GM19452 (cell line): ENCODE measurements at regions not wholly inside any gene's neighbourhood (a gene's known extent, or its start where the extent isn't known, plus 50 kb on each side); places are given as distances from the start of the nearest gene placed in this dataset.

ENCODE experiments used
- ATAC-seq: cut with Tn5 transposase; IDR thresholded peaks from one replicate; pipeline ENCODE4 v1.9.1; 2021; ENCODE audit not compliant: unreplicated experiment

GRCh38 chr1:239436286-239436685, 49.9 kb downstream of the CHRM3 start:
- ATAC-seq, result no peak

GRCh38 chr1:239437822-239438221, 51.5 kb downstream of the CHRM3 start:
- ATAC-seq, result no peak

- ATAC-seq, result no peak
Observed at GRCh38 chr1:239438891-239439290, 52.5 kb downstream of the CHRM3 start.

GRCh38 chr1:239443361-239443760, 57.0 kb downstream of the CHRM3 start:
- no peak for ATAC-seq

GRCh38 chr1:239446611-239447010, 60.2 kb downstream of the CHRM3 start:
- ATAC-seq, result no peak

- ATAC-seq, result no peak
Observed at GRCh38 chr1:239448911-239449310, 62.5 kb downstream of the CHRM3 start.

GRCh38 chr1:239455743-239456142, 69.4 kb downstream of the CHRM3 start:
- ATAC-seq, result no peak

- no peak for ATAC-seq
Observed at GRCh38 chr1:239456788-239457187, 70.4 kb downstream of the CHRM3 start.

DNA sequence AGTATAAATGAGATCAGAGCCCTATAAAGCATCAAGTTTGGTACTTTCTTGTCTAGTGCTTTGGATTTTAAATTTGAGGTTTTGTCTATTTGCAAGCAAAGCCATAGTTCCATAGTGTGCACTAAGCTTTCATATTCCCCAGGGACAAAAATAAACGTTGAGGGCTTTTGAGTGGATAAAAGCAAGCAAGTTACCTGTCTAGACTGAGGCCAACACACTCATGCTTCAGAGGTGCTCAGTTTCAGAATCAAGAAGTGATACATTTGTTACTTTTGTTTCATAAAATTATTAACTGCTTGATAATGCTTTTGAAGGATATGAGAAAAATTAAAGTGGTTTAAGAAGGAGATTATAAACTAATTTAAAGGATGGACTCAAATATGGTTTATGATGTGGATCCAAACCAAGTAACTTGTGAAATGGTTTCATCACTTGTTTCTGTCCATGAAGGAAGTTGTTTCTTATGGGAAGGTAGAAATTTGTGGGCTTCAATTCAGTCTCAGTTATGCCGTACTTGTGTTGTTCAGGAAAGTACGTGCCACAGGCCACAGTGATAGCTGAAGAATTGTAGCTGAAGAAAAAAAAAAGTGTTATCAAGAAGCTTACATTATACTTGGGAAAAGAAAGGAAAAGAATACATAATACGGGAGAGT, 71.2 kb downstream of the CHRM3 start:
- peak; percentile 70 for ATAC-seq

GRCh38 chr1:239458144-239458500, 71.8 kb downstream of the CHRM3 start:
- peak; percentile 74 for ATAC-seq

DNA sequence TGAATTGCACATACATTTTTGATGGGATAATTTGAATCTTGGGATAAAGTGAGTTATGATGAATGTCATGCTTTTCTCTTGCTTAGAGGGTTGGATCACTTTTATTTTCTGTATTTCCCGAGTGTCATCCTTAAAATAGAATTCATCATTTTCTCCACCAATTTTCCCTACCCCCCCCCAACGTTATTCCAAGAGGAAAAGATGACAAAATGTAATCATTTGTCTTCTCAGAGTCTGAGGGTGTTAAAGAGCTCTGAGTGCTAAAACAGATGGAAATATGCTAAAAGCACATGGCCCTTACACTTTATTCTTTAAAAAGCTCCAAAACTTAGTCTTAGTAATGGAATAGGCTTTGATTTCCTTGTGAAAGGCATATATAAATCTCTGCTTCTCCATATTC, 81.4 kb downstream of the CHRM3 start:
- no peak for ATAC-seq

DNA sequence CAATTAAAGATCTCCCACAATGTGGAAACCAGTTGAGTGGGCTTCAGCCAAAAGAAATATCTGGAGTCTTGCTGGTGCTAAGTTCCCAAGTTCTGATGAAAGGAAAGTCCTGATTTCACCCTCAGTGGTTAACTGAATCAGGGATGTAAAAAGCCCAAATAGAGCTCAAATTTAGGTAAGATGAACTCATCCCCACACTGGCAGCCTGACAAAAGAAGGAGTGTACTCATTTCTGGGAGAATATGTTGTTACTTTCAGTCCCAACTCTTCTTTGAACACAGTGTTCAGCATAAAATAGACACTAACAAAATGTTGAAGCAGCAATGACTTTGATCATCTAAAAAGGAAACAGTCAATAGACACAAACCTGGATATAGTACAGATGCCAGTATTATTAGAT, 91.7 kb downstream of the CHRM3 start:
- ATAC-seq, result no peak

DNA sequence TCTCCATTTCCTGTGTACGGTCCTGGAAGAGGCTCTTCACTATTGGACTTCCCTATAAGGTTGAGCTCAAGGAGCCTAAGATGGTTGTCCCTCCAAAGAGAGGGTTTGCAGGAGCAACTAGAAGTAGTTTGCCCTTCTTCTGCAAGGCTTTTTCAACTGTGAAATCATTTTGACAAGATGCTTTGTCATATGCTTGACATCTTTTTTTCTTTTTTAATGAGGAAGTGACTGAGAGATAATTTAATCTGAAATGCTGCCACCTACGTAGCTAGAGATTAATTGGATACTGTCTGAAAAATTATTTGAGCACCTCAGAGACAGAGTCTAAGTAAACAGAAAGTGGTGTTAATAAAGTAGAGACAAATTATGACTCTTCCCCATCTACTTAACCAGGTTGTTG, 97.0 kb downstream of the CHRM3 start:
- no peak for ATAC-seq

GRCh38 chr1:239493811-239494414, 107.5 kb downstream of the CHRM3 start:
- ATAC-seq, result no peak

DNA sequence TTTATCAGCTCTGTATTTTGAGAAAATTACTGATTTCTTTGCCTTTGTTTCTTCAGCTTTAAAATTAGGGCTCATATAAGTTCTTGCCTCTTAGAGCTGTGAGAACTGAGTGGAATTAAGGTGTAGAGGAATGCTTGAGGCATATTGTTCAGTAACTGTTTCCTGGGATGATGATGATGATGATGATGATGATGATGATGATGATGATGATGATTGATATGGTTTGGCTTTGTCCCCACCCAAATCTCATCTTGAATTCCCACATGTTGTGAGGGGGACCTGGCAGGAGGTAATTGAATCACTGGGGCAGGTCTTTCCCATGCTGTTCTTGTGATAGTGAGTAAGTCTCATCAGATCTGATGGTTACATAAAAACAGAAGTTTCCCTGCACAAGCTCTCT, 118.7 kb downstream of the CHRM3 start:
- no peak for ATAC-seq

GRCh38 chr1:239507826-239508225, 121.5 kb downstream of the CHRM3 start:
- ATAC-seq, result no peak

DNA sequence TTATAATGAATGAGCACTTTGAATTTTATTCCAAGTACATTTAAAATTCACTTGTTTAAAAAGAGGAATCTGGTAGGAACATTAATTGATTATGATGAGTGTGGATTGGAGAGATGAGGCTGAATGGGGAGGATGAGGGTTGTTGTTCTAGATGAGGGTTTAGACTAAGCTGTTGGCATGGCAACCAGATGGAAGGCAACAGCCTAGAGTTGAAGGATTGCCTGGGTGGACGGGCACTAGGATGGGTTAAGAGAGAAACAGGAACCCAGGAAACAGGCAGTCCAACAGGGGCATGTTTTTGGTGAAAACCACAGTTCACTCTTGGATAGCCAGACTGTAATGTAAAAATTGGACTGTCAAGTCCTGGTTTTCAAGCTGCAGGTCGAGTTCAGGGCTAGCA, 125.5 kb downstream of the CHRM3 start:
- no peak for ATAC-seq

GRCh38 chr1:239516579-239516978, 130.2 kb downstream of the CHRM3 start:
- no peak for ATAC-seq

DNA sequence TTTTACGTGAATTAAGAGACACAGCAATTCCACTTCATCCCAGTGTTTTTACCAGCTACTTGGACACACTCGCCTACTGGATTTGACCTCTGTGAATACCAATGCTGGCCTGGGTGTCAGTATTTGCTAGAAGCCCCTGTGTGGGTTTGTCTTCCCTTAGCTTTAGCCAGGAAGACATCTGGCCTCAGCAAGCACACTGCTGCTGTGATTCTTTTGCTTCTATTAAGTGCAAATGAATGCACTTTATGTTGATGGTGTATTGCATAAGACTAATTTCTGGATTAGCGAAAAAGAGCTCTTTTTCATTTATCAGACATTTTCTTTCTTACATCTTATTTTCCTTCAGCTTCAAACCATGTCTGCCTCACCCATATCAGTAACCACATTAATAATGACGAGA, 140.0 kb downstream of the CHRM3 start:
- no peak for ATAC-seq

DNA sequence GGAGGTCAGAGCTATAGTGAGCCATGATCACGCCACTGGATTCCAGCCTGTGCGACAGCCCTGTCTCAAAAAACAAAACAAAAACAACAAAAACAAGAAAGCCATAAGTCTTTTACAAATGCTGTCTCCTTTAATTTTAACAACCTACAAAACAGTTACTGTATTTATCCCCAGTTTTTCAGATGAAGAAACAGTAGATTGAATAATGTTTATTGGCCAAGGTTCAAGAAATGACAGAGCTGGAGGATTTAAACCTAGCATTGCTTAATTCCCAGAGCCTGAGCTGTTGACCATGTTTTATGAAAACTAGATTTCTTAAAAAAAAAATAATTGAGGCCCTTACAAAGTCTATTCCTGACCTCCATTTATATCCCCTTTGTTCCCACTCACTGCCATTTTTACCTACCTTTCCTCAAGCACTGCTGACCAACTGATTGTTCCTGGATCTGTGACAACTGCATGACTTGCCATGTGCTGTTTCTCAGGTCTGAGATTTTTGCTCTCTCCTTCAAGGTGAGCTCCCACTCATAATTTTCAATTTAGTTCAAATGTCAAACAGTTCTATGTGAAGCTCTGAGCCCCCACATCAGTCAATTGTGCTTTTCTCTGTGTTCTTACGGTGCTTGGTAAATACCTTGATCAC, 140.8 kb downstream of the CHRM3 start:
- ATAC-seq, result no peak

DNA sequence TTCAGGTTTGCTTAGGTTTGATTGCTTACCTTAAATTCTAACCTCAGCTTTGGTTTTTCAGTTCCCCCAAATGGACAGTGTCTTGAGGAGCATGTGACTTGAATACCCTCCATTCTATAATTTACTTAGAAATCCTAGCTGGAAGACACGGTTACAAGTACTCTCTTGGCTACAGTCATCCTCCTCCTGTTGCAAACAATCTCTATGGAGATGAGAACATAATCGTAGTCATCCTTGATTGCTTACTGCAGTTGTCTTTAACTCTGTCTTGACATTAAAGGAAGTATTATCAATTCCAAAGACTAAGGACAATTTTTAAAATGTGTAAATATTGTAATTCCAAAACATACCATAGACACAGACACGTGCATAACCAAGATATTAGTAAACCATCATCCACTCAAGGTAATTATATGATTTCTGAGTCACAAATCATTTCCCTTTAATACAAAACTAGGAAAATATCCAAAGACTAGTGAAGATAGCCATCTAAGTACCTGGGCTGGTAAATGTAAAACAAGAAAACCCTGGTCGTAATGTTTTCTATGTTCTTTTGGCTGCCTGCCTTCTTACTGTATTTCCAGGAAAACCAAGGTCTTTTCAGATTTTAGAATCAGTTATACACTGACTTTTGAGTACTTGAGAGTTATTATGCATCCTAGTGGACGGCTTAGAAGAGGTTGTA, 149.9 kb downstream of the CHRM3 start:
- ATAC-seq, result no peak

DNA sequence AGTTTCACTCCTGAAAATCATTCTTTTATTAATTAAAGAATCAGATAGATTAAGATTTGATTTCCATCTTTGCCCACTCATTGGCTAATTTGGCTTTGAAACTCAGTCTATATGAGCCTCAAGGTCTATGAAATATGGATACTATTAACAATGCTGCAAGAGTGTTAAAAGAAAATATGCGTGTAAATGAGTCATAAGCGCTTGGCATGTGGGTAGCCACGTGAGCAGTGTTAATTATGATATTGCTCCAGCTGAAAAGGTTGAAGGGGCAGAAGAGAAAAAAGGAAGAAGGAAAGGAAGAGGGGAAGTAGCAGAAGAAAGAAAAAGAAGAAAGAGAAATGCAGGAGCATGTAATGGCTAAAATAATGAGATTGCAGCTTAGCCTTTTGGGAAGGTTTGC, 151.4 kb downstream of the CHRM3 start:
- no peak for ATAC-seq
